GM18909 (cell line): ENCODE measurements at regions not wholly inside any gene's neighbourhood (a gene's known extent, or its start where the extent isn't known, plus 50 kb on each side); places are given as distances from the start of the nearest gene placed in this dataset.
"Not testable (repeated sequence)": the region's sequence is repeated elsewhere in the genome, so short reads cannot be mapped to it uniquely, and the experiment has no call there.

Source experiments
- ATAC-seq: cut with Tn5 transposase; IDR thresholded peaks from one replicate; pipeline ENCODE4 v1.9.1; 2021; ENCODE audit warnings: mild to moderate bottlenecking; ENCODE audit not compliant: unreplicated experiment, poor library complexity

DNA sequence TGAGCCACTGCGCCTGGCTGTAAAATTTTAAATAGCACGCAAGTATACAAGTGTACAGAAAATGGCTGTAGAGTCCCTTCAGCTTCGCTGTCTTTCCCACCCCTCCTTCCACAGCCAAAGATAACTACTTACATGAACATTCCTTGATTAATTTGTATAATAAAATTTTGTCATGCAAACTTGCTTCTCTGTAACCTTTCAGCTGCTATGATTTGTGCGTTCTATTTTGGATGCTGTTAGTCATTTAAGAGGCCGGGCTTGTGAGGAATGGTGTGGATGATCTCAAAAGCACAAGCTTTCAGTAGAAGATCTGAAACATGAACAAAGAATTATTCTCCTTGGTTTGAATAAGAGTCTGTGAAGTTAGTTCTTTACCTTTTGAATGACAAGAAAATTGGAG, 115.0 kb upstream of the TLE1 start:
- no peak for ATAC-seq

DNA sequence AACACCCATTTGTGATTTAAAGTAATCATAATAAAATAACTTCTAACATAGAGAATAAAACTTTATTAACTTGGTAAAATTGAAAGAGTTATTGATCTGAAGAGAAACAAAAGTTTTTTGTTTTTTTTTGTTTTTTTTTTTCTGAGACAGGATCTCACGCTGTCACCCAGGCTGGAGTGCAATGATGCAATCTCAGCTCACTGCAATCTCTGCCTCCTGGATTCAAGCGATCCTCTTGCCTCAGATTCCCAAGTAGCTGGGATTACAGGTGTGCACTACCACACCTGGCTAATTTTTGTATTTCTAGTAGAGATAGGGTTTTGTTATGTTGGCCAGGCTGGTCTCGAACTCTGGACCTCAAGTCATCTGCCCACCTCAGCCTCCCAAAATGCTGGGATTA, 116.5 kb upstream of the SPATA31D4 start:
- not testable (repeated sequence) for ATAC-seq

DNA sequence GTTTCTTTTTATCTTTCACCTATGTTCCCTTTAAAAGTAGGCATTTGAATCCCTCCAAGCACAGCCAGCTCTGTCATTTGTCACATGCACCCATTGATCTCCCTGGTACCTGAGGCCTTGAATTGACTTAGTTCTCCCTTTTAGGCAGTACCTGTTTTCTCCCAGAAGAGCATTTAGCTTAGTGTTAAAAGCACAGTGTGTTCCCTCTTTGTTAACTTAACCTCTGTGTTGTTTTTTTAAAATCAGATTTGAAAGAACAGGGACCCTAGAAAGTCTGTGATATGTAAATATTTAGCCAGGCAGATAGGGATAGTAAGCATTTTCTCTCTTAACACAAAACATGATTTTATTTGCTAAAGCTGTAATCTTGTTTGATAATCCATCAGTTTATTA, 113.8 kb upstream of the SPATA31D4 start:
- no peak for ATAC-seq

DNA sequence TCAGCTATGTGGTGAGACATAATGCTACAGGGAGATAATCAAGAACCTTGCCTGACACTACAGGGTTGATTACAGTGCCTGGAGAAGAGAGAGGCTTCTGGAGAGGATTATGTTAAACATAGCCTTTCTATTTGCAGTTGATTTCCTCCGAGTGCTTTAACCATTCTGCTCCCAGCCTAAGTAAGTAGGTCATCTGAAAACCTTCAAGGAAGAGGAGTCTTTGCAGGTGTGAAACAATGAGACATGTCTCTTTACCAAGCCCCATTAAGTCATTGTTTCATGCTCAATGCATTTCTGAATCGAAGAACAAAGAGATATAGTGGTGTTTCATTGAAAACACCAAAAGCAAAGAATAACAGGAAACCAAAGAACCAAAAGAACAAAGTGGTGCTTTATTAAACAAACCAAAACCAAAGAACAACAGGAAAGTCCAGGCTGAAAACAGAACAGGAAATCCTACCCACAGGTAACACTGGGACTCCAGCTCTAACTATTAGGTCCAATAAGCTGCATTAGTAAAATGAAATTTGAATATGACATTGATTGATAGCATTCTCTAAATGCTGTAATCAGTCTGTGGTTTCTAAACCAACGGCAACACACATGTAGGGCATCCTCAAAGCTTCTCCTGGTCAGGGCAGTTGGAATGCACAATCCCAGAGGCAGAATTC, 113.3 kb upstream of the SPATA31D4 start:
- peak; percentile 91 for ATAC-seq

DNA sequence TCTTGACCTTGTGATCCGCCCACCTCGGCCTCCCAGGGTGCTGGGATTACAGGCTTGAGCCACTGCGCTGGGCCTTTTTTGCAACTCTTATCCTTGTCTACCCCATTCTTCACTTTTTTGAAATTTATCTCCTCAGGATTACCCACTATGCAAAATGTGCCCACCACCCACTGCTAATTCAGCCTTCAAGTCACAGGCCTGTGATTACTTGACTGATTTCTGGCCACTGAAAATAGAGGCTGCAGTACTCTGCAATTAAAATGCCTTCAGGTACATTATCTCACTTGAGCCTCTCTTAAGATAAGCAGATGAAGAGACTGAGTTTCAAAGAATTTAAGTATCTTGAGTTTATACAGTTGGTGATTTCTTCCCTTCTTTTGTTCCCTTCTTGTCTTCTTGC, 112.4 kb upstream of the SPATA31D4 start:
- no peak for ATAC-seq

DNA sequence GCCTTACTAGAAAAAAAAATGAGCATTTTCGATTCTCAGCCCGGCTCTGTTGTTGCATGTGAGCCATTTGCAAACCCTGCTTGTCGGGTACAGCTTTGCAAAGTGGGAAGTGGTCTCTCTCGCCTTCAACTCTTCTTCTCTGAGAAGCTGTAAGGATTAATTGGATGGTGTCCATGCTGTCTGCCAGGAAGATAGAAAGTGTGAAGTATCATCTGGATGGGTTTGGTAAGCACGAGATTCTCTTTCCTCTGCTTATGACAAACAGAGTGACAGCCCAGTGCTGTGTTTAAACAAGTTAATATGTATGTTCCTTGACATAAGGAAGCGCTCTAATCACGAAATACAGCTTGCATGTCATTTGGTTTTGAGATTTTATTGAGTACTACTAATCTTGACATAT, 109.1 kb upstream of the SPATA31D4 start:
- no peak for ATAC-seq

DNA sequence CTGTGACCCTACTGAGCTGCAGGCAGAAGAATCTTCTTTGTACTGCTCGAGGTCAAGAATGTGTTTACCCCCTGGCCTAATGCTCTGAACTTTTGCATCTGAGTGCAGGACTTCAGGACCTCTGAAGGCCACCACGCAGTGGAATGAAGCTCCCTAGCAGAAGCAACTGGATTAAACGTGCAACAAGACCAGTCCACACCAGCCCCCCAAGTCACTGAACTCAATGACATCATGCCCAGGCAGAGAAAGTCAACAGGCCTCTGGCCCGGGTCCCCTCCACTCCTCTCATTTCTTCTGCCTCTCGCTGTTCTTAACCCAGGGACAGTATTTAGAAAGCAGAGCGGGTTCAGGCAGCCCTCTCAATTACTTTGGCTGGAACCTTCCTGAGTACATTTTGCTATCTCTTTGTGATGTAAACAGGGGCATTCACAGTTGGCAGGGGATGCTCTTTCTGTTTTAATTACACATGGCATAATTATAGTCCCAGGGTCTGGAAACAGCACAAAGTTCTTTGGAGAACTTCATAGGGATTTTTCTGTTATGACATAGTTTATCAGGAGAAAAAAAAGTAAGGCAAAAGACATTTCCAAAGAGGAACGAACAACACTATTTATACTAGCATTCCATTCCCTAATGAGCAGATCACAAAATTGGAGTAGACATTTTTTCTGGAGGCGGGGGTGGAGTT, 108.2 kb upstream of the SPATA31D4 start:
- ATAC-seq: no peak

DNA sequence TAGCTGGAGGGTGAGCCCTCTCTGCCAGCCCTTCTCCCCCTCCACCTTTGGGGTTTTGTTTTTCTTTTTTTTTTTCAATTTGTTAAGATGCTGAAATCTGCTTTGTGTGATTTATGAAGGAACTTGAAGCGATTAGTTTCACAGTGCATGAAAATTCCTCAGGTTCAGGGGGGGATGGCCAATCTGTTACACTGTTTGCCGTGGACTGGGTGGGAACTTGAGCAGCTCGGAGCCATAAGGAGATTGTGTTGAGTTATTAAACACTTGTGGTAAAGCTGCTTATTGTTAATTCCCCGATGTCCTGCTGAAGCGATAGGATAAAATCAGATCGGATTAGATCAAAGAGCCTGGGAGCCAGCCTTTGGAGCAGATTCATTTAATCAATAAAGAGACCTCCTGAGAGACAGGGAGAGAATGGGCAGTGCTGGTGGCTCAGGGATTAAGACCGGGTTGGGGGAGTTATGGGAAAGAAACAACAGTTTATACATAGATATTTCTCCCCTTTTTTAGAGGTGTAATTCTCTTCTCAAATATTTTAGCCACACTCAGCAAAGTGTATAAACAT, 105.8 kb upstream of the SPATA31D4 start:
- ATAC-seq: no peak

DNA sequence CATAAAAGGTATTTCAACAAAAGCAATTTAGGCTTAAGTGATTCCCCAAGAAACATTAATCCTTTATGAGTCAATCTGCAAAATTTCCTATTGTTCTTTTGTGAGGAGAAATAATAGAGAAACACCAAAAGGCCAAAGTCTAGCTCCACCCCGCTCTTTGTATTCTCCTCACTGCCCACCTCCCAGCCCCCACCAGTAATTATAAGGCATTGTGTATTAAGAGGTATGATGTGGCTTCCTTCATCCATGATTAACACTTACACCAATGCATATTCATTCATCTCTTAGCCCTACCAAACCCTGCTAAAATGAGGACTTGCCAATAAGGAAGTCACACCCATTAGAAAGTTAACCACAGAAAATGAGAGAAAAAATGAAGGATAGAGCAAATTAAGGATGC, 105.3 kb upstream of the SPATA31D4 start:
- no peak for ATAC-seq

DNA sequence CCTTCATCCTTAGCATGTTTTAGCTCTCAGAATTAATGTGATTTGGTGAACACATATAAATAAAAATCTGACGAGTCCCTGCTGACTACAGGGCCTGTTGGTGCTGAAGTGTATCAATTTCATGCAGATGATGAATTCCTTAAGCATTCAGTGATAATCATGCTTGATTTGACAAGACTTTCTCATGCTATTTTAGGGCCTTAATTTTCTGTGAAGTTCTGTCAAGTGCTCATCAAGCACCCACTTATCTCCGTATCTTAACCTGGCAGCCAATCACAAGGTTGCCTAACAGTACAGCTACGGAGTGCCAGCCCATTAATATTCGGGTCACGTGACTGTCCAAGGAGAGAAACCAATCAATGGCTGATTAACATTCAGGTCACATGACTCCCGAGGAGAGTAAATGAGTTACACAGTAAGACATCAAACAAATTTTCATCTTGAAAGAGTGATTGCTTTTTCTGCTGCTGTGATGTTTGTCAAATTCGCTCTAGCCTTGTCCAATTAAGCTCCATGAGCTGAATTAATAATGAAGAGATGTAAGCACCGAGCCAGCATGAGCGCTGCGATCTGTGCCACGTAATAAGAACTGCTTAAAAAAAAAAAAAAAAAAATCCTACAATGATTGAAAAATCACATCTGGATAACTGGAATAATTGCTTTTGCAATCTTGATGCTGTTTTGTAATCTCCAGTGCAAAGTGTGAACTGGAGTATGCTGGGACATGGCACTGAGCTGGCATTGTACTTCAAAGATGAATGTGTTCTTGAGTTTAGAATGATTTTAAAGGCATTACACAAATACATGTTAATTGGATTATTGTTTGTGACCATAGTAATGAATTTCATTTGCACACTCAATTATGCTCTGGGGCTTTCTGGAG, 104.3 kb upstream of the SPATA31D4 start:
- ATAC-seq: no peak

DNA sequence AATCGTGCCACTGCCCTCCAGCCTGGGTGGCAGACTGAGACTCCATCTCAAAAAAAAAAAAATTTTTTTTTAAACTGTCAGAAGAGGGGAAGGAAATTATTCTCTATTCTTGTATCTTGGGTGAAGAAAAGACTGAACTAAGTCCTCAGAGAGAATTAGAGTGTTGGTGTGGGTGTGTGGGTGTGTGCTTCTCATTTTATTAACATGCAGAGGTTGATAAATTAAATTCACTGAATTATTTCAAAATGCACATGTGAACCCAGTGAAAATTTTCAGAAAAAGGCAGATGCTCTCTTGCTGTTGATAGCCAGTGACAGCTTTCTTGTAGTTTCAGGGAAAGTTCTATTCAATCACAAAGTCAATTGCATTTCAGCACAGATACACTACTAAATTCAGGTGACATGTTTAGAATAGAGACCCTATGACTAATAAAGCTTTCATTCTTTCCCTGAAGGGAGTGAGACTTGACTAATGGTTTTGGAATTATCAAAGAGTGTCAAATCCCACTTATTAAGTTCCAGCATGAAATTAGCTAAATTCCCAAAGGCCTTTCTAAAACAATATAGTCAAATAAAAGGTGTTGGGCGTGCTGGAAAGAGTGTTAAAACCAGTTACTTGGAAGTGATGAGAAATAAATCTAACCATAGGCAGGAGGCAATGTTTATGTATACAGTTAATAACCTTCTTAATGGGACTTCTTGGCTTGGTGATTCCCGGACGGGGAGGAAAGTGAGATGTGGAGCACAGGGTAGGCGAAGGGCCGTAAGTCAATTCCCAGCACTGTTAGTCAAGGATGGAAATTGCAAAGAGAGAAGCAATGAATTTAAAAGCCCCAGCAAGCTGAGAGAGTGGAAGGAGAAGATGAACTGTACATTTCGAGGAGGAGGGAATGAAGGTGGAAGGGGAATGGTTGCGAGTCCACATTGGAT, 103.2 kb upstream of the SPATA31D4 start:
- ATAC-seq: no peak

DNA sequence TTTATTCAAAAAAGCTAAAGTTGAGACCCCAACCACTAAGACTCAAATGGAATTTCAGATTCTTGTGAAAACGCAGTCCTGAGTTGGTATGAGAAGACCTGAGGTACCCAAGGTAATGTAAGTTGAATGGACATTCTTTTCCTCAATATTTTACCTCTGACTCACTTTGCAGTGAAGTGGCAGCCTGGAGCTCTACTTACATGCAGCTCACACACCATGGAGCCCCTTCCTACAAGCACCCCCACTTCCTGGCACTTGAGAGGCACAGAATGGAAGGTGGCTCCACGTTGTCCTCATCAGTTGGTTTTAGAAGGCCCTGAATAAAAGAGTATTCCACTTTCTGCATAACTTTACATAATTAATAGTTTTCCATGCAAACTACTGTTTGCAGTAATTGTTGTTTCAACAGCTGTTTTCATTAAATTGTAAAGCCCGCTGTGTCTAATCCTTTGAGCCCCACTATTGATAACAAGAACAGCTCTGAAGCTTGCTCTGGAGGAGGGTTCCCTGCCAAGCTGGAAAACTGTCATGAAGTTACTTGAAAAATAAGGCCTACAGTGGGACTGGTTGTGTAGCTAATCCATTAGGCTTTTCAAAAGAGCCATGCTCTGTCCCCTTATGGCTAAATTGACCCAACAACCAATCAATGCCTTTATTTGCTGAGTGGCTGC, 102.2 kb upstream of the SPATA31D4 start:
- no peak for ATAC-seq

DNA sequence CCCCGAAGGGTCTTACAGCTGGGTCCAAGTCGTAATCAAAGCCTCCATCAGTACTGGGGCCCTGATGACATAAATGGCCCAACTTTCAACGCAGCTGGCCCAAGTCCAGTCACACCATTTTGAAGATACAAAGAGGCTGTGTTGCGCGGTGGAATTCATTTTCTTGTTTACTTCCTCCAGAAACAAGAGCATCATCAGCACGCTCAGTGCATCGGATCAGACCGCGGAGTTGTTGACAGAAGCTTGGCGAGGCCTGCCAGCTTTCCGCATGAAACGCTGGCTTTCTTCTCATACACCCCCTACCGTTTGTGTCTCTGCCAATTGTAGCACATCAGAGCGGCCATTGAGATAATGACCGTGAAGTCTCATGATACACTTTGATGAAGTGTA, 101.7 kb upstream of the SPATA31D4 start:
- no peak for ATAC-seq

DNA sequence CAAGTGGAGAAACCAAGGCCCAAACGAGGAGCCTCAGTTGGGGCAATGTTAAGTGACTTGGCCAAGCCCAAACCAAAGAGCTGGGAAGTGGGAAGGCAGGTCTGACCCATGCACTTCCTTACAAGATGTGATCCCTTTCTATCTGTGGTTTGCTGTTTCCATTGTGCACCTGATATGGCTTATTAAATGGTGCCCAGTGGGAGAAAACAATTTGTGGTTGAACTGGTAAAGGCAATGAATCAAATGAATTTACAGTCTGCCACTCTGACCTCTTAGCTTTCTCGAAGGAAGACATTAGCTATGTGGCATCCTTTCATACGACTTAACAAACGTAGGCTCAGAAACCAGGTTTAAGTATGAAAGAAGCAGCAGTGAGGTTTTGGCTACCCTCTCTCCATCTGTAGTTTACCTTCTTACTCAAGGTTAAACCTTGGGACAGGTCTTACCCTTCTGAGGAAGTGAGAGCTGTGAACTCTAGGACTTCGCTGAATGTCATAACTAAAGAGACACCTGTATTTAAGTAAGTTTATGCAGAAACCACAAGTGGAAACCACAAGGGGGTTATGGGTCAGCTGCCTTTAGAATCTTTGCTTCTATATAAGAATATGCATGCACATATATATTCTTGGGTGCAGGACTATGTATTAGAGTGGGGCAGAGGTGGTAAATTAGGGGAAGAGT, 100.5 kb upstream of the SPATA31D4 start:
- peak; percentile 97 for ATAC-seq

DNA sequence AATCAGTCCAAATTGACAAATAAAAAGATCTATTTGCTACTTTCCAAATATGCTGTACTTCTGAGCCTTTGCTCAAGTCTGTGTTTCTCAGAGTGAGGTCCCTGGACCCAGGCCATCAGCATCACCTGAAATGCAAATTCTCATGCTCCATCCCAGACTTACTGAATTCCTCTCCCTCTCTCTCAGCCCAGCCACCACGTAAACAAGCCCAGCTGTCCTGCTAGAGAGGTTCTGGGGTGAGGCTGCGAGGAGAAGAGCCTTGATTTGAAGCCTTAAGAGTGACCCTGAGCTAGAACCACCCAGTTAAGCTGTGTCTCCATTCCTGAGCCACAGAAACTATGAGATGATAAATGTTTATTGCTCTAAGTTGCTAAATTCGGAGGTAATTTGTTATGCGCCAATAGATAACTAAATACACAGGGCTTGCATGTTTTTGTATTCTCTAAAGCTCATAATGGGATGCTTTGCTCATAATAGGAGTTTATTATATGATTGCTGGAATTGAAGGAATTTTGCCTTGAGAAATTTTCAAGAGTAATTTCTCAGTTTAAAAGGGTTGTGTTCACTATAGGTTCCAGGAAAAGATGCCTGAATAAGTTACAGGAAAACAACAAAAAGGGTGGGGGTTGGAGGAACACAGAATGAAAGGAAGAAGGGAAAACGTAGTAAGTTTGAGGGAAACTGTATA, 98.9 kb upstream of the SPATA31D4 start:
- ATAC-seq: no peak

DNA sequence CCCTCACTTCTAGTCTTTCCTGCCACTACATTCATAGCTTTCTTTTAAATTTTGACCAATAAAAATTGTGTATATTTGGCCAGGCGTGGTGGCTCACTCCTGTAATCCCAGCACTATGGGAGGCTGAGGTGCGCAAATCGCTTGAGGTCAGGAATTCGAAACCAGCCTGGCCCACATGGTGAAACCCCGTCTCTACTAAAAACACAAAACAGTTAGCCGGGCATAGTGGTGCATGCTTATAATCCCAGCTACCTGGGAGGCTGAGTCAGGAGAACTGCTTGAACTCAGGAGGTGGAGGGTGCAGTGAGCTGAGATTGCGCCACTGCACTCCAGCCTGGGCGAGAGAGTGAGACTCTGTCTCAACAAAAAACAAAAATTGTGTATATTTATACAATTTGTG, 97.8 kb upstream of the SPATA31D4 start:
- ATAC-seq: not testable (repeated sequence)

DNA sequence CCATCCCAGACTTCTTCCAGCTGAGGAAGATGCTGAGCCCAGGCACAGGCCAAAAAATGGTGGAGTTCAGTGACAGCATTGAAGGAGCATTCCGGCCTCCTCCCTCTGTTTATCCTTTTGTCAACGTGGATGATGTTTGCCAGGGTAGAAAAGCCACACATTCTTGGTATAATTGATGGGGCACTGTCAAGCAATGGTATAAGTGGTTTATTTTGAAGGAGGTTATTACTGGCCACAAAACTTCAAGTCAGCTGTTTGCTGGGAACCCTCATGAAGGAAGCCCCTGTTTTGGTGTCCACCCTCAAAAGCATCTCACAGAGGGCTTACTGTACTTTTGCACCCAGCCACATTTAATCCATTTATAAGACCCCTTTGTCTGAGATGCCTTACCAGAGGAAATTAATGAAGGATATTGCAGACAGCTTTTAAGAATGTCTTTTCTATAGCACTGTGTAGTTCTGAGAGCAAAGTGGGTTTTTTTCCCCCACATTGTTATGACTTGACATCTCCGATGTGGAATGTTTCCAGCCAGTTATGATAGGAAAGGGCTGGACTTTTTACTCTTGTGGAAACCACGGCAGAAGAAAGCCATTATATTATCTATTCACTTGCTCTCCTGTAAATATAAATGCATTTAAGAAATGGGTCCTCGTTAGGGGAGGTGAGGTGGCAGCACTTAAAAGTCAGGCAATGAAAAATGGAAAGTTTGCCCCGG, 95.5 kb upstream of the SPATA31D4 start:
- no peak for ATAC-seq
